Activated naive CD8-positive, alpha-beta T cell treated with anti-CD3 and anti-CD28 coated beads for 36 hours (primary cell): ENCODE measurements at regions not wholly inside any gene's neighbourhood (a gene's known extent, or its start where the extent isn't known, plus 50 kb on each side); places are given as distances from the start of the nearest gene placed in this dataset.
"Not testable (repeated sequence)": the region's sequence is repeated elsewhere in the genome, so short reads cannot be mapped to it uniquely, and the experiment has no call there.

Experiments
- DNase-seq: peaks from one replicate; pipeline ENCODE4 v3.0.0; 2021
- H3K27ac Mint-ChIP-seq: one replicate; pipeline ENCODE4 v1.8.0; 2022; ENCODE audit warnings: mild to moderate bottlenecking, moderate library complexity, mixed read lengths
- H3K27me3 Mint-ChIP-seq: one replicate; pipeline ENCODE4 v1.8.0; 2022; ENCODE audit warnings: mild to moderate bottlenecking, mixed read lengths
- H3K36me3 Mint-ChIP-seq: one replicate; pipeline ENCODE4 v1.8.0; 2021; ENCODE audit warnings: mild to moderate bottlenecking, mixed read lengths
- H3K4me1 Mint-ChIP-seq: one replicate; pipeline ENCODE4 v1.8.0; 2021; ENCODE audit warnings: mixed read lengths
- H3K4me3 Mint-ChIP-seq: one replicate; pipeline ENCODE4 v1.8.0; 2022; ENCODE audit warnings: mild to moderate bottlenecking, moderate library complexity, mixed read lengths
- H3K9me3 Mint-ChIP-seq: one replicate; pipeline ENCODE4 v1.8.0; 2022; ENCODE audit warnings: mixed read lengths

- no peaks in the 10 kb centered on the region for H3K27me3 Mint-ChIP-seq
- no peak overlapping the region for H3K27ac Mint-ChIP-seq
- DNase-seq, result no peak
- H3K4me1 Mint-ChIP-seq, result no peaks in the 10 kb centered on the region
- no peaks in the 10 kb centered on the region for H3K9me3 Mint-ChIP-seq
- no peaks in the 10 kb centered on the region for H3K36me3 Mint-ChIP-seq
- H3K4me3 Mint-ChIP-seq, result no peak overlapping the region
Observed at GRCh38 chr1:81738875-81739274, 61.9 kb upstream of the ADGRL2 start.

GRCh38 chr1:81733480-81733879 is 67.3 kb upstream of the ADGRL2 start:
- Mint-ChIP-seq H3K4me1 (no peaks in the 10 kb centered on the region), H3K36me3 (no peaks in the 10 kb centered on the region), H3K27me3 (no peaks in the 10 kb centered on the region), H3K27ac (no peak overlapping the region), H3K9me3 (no peaks in the 10 kb centered on the region), H3K4me3 (no peak overlapping the region)
- no peak for DNase-seq

GRCh38 chr1:81731989-81732388 is 68.7 kb upstream of the ADGRL2 start:
- DNase-seq, result no peak
- Mint-ChIP-seq H3K27me3 (no peaks in the 10 kb centered on the region), H3K9me3 (no peaks in the 10 kb centered on the region), H3K36me3 (no peaks in the 10 kb centered on the region), H3K27ac (no peak overlapping the region), H3K4me1 (no peaks in the 10 kb centered on the region), H3K4me3 (no peak overlapping the region)

- no peak overlapping the region for H3K4me3 Mint-ChIP-seq
- no peak overlapping the region for H3K27ac Mint-ChIP-seq
- H3K36me3 Mint-ChIP-seq, result no peaks in the 10 kb centered on the region
- H3K4me1 Mint-ChIP-seq, result no peaks in the 10 kb centered on the region
- no peak for DNase-seq
- H3K9me3 Mint-ChIP-seq, result no peaks in the 10 kb centered on the region
- no peaks in the 10 kb centered on the region for H3K27me3 Mint-ChIP-seq
Observed at GRCh38 chr1:81730881-81731280, 69.9 kb upstream of the ADGRL2 start.

GRCh38 chr1:81730299-81730698 is 70.4 kb upstream of the ADGRL2 start:
- not testable (repeated sequence) for H3K27ac Mint-ChIP-seq, DNase-seq, H3K27me3 Mint-ChIP-seq, H3K9me3 Mint-ChIP-seq, H3K4me1 Mint-ChIP-seq, H3K36me3 Mint-ChIP-seq, H3K4me3 Mint-ChIP-seq

- H3K4me1 Mint-ChIP-seq, result no peaks in the 10 kb centered on the region
- H3K36me3 Mint-ChIP-seq, result no peaks in the 10 kb centered on the region
- DNase-seq, result no peak
- H3K4me3 Mint-ChIP-seq, result no peak overlapping the region
- no peaks in the 10 kb centered on the region for H3K9me3 Mint-ChIP-seq
- H3K27me3 Mint-ChIP-seq, result no peaks in the 10 kb centered on the region
- H3K27ac Mint-ChIP-seq, result no peak overlapping the region
Observed at GRCh38 chr1:81729818-81730217, 70.9 kb upstream of the ADGRL2 start.

- Mint-ChIP-seq H3K9me3 (no peaks in the 10 kb centered on the region), H3K36me3 (no peaks in the 10 kb centered on the region), H3K4me1 (no peaks in the 10 kb centered on the region), H3K27ac (no peak overlapping the region), H3K4me3 (no peak overlapping the region), H3K27me3 (no peaks in the 10 kb centered on the region)
- DNase-seq, result no peak
Observed at GRCh38 chr1:81729239-81729638, 71.5 kb upstream of the ADGRL2 start.

- H3K36me3 Mint-ChIP-seq, result no peaks in the 10 kb centered on the region
- no peaks in the 10 kb centered on the region for H3K9me3 Mint-ChIP-seq
- no peaks in the 10 kb centered on the region for H3K27me3 Mint-ChIP-seq
- H3K27ac Mint-ChIP-seq, result no peak overlapping the region
- no peak overlapping the region for H3K4me3 Mint-ChIP-seq
- no peak for DNase-seq
- no peaks in the 10 kb centered on the region for H3K4me1 Mint-ChIP-seq
Observed at GRCh38 chr1:81725823-81726222, 74.9 kb upstream of the ADGRL2 start.

GRCh38 chr1:81722631-81723328 is 78.0 kb upstream of the ADGRL2 start:
- DNase-seq, H3K36me3 Mint-ChIP-seq, H3K9me3 Mint-ChIP-seq, H3K4me3 Mint-ChIP-seq, H3K4me1 Mint-ChIP-seq, H3K27me3 Mint-ChIP-seq, H3K27ac Mint-ChIP-seq: not testable (repeated sequence)

GRCh38 chr1:81720256-81720655 is 80.5 kb upstream of the ADGRL2 start:
- H3K4me1 Mint-ChIP-seq, H3K27ac Mint-ChIP-seq, DNase-seq, H3K4me3 Mint-ChIP-seq, H3K27me3 Mint-ChIP-seq, H3K36me3 Mint-ChIP-seq, H3K9me3 Mint-ChIP-seq: not testable (repeated sequence)

- Mint-ChIP-seq H3K27me3 (no peaks in the 10 kb centered on the region), H3K4me1 (no peaks in the 10 kb centered on the region), H3K4me3 (no peak overlapping the region), H3K9me3 (no peaks in the 10 kb centered on the region), H3K36me3 (no peaks in the 10 kb centered on the region), H3K27ac (no peak overlapping the region)
- DNase-seq, result no peak
Observed at GRCh38 chr1:81717230-81717629, 83.5 kb upstream of the ADGRL2 start.

- no peaks in the 10 kb centered on the region for H3K27me3 Mint-ChIP-seq
- no peak for DNase-seq
- no peak overlapping the region for H3K4me3 Mint-ChIP-seq
- no peaks in the 10 kb centered on the region for H3K9me3 Mint-ChIP-seq
- no peak overlapping the region for H3K27ac Mint-ChIP-seq
- H3K36me3 Mint-ChIP-seq, result no peaks in the 10 kb centered on the region
- no peaks in the 10 kb centered on the region for H3K4me1 Mint-ChIP-seq
Observed at GRCh38 chr1:81715391-81715790, 85.3 kb upstream of the ADGRL2 start.

- no peaks in the 10 kb centered on the region for H3K36me3 Mint-ChIP-seq
- H3K27me3 Mint-ChIP-seq, result no peaks in the 10 kb centered on the region
- no peak overlapping the region for H3K27ac Mint-ChIP-seq
Observed at GRCh38 chr1:81714636-81715035, 86.1 kb upstream of the ADGRL2 start.

GRCh38 chr1:81712425-81712824 is 88.3 kb upstream of the ADGRL2 start:
- H3K27me3 Mint-ChIP-seq, result no peaks in the 10 kb centered on the region
- peaks cover 1% of the 10 kb centered on the region for H3K9me3 Mint-ChIP-seq
- no peaks in the 10 kb centered on the region for H3K4me1 Mint-ChIP-seq
- H3K27ac Mint-ChIP-seq, result no peak overlapping the region
- H3K4me3 Mint-ChIP-seq, result no peak overlapping the region
- H3K36me3 Mint-ChIP-seq, result no peaks in the 10 kb centered on the region
- no peak for DNase-seq

More at GRCh38 chr1:81714636-81715035, 86.1 kb upstream of the ADGRL2 start:
- H3K9me3 Mint-ChIP-seq, result no peaks in the 10 kb centered on the region
- no peak overlapping the region for H3K4me3 Mint-ChIP-seq
- no peak for DNase-seq
- no peaks in the 10 kb centered on the region for H3K4me1 Mint-ChIP-seq

- Mint-ChIP-seq H3K27ac (no peak overlapping the region), H3K4me1 (no peaks in the 10 kb centered on the region), H3K27me3 (no peaks in the 10 kb centered on the region), H3K9me3 (peaks cover 1% of the 10 kb centered on the region), H3K36me3 (no peaks in the 10 kb centered on the region), H3K4me3 (no peak overlapping the region)
- no peak for DNase-seq
Observed at GRCh38 chr1:81710857-81711256, 89.9 kb upstream of the ADGRL2 start.

GRCh38 chr1:81708250-81708649 is 92.5 kb upstream of the ADGRL2 start:
- Mint-ChIP-seq H3K36me3 (no peaks in the 10 kb centered on the region), H3K9me3 (peaks cover 1% of the 10 kb centered on the region), H3K4me1 (no peaks in the 10 kb centered on the region), H3K27me3 (no peaks in the 10 kb centered on the region), H3K4me3 (no peak overlapping the region), H3K27ac (no peak overlapping the region)
- no peak for DNase-seq
